ENCODE measurements at regions not wholly inside any gene's neighbourhood (a gene's known extent, or its start where the extent isn't known, plus 50 kb on each side); places are given as distances from the start of the nearest gene placed in this dataset.
A peak's percentile ranks its signal among the peaks of the same experiment; 100 is the strongest.

DNA sequence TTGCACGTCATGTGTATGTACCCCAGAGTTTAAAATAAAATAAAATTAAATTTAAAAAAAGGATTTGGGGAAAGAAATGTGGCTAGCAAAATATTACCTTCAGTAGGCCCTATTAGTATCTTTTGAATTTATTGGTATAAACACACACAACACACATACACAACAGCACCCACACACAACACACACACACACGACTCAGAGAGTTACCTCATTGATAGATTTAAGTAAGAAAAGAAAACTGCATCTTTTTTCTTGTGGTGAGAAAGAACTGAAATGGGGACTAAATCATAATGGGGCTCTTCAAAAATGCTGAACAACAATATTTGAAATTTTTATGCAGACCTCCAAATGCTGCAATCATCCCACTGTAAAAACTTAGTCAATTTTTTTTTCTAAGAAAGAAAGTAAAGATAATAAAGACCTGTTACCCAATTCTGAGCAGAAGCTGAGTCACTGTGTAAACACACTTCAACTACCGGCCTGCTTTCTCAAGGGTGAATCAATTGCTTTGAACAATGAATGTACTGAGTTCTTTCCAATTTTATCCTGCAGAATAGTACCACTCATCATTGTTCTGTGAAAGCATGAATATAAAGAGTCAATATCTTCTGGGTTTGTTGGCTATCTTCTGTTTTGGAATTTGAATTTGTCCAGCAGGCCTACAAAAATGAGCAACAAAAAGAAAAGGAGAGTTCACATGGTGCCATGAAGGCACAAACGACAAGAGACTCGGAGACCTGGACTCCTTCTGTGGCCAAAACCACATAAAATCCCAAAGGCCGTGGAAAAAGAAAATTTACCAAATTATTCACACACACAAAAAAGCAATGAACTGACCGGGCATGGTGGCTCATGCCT, 57.9 kb upstream of the CCNG1 start:
- FAIRE-seq (no peak), DNase-seq (ENCODE audit: insufficient read length, low spot score) (no peak)

DNA sequence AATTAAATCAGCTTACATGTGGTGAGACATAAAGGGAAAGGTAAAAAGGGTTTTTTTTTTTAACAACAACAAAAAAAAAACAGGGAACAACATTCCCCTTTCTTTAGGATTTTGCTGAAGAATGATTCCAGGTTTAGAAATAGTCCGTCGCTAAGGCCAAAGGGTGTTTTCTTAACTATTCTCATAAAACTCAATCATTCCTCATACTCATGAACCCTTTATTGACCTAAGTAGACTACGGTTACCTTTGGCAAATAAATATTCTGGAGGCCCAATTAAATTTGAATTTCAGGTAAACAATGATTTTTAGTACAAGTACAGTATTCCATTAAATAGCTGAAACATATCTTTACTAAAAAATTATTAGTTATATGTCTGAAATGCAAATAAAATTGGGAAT, 55.6 kb upstream of the CCNG1 start:
- TF ChIP-seq, protein P1, sequence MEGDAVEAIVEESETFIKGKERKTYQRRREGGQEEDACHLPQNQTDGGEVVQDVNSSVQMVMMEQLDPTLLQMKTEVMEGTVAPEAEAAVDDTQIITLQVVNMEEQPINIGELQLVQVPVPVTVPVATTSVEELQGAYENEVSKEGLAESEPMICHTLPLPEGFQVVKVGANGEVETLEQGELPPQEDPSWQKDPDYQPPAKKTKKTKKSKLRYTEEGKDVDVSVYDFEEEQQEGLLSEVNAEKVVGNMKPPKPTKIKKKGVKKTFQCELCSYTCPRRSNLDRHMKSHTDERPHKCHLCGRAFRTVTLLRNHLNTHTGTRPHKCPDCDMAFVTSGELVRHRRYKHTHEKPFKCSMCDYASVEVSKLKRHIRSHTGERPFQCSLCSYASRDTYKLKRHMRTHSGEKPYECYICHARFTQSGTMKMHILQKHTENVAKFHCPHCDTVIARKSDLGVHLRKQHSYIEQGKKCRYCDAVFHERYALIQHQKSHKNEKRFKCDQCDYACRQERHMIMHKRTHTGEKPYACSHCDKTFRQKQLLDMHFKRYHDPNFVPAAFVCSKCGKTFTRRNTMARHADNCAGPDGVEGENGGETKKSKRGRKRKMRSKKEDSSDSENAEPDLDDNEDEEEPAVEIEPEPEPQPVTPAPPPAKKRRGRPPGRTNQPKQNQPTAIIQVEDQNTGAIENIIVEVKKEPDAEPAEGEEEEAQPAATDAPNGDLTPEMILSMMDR (IDR thresholded peaks at IDR 0.05; ENCODE audit: insufficient read depth, missing control alignments): no peak
- peak; percentile 25 for FAIRE-seq
- DNase-seq (ENCODE audit: insufficient read length, low spot score): no peak

More for the DNA sequence above, 57.9 kb upstream of the CCNG1 start:
- TF ChIP-seq, protein P1 (IDR thresholded peaks at IDR 0.05; ENCODE audit: insufficient read depth, missing control alignments): no peak

- FAIRE-seq: no peak
- TF ChIP-seq, protein P1 (IDR thresholded peaks at IDR 0.05; ENCODE audit: insufficient read depth, missing control alignments): no peak
- no peak for DNase-seq (ENCODE audit: insufficient read length, low spot score)
These were observed 53.6 kb upstream of the CCNG1 start for GRCh38 chr5:163383754-163384153.

GRCh38 chr5:163384669-163385068, 52.7 kb upstream of the CCNG1 start:
- FAIRE-seq (no peak), DNase-seq (ENCODE audit: insufficient read length, low spot score) (no peak)
- TF ChIP-seq, protein P1 (IDR thresholded peaks at IDR 0.05; ENCODE audit: insufficient read depth, missing control alignments): no peak

DNA sequence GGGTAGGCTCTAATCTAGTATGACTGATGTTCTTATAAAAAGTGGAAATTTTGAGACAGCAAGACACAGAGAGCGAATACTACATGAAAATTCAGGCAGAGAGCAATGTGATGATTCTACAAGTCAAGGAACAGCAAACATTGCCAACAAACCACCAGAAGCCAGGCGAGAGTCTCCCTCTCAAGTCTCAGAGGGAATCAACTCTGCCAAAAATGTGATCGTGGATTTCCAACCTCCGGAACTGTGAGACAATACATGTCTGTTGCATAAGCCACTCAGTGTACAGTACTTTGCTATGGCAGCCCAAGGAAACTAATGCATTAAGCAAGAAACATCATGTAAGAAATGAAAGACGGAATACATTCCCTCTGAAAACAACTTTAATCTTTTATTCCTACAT, 52.1 kb upstream of the CCNG1 start:
- TF ChIP-seq, protein P1 (IDR thresholded peaks at IDR 0.05; ENCODE audit: insufficient read depth, missing control alignments): no peak
- FAIRE-seq (no peak), DNase-seq (ENCODE audit: insufficient read length, low spot score) (no peak)

- FAIRE-seq: no peak
- TF ChIP-seq, protein P1 (IDR thresholded peaks at IDR 0.05; ENCODE audit: insufficient read depth, missing control alignments): no peak
- no peak for DNase-seq (ENCODE audit: insufficient read length, low spot score)
These were observed 51.6 kb upstream of the CCNG1 start for GRCh38 chr5:163385824-163386223.

GRCh38 chr5:163386352-163386751, 51.0 kb upstream of the CCNG1 start:
- DNase-seq (ENCODE audit: insufficient read length, low spot score): no peak
- TF ChIP-seq, protein P1 (IDR thresholded peaks at IDR 0.05; ENCODE audit: insufficient read depth, missing control alignments): no peak
- FAIRE-seq: no peak
